Nephron (organoid): ENCODE measurements at regions not wholly inside any gene's neighbourhood (a gene's known extent, or its start where the extent isn't known, plus 50 kb on each side); places are given as distances from the start of the nearest gene placed in this dataset.

ENCODE experiments used
- H3K27ac Mint-ChIP-seq, 3 experiments: 2 replicates each; pipeline ENCODE4 v1.8.0; 2020; ENCODE audit warnings: mixed read lengths in 3 of 3, mild to moderate bottlenecking in 2 of 3, moderate library complexity in 1 of 3
- H3K27me3 Mint-ChIP-seq: 2 replicates; pipeline ENCODE4 v1.8.0; 2021; ENCODE audit warnings: low read depth, mild to moderate bottlenecking, moderate library complexity, mixed read lengths
- H3K36me3 Mint-ChIP-seq: 2 replicates; pipeline ENCODE4 v1.8.0; 2020; ENCODE audit warnings: low read depth, mixed read lengths
- H3K4me1 Mint-ChIP-seq: 2 replicates; pipeline ENCODE4 v1.8.0; 2020; ENCODE audit warnings: mixed read lengths
- H3K4me3 Mint-ChIP-seq, 3 experiments: 2 replicates each; pipeline ENCODE4 v1.8.0; 2020; ENCODE audit warnings: mild to moderate bottlenecking in 3 of 3, mixed read lengths in 3 of 3, moderate library complexity in 2 of 3
- H3K9me3 Mint-ChIP-seq: 2 replicates; pipeline ENCODE4 v1.8.0; 2020; ENCODE audit warnings: mixed read lengths
- CTCF ChIP-seq, 3 experiments: fragments of 200-600 bp; sonication (generic); IDR thresholded peaks; one replicate each; pipeline ENCODE4 v1.5.0; 2021; ENCODE audit warnings: antibody characterized with exemption in 3 of 3; ENCODE audit not compliant: unreplicated experiment in 3 of 3

- Mint-ChIP-seq H3K4me3 (no peak overlapping the region), H3K4me1 (no peaks in the 10 kb centered on the region), H3K9me3 (peaks cover 3% of the 10 kb centered on the region), H3K27ac (no peak overlapping the region), H3K36me3 (no peaks in the 10 kb centered on the region), H3K27me3 (no peaks in the 10 kb centered on the region)
- no peak for TF ChIP-seq CTCF (IDR thresholded peaks at IDR 0.05; ENCODE audit: unreplicated experiment in 3 of 3)
These were observed 110.7 kb upstream of the P2RY1 start for GRCh38 chr3:152724270-152724669.

GRCh38 chr3:152728231-152728980 is 106.5 kb upstream of the P2RY1 start:
- H3K27ac Mint-ChIP-seq: no peak overlapping the region
- no peaks in the 10 kb centered on the region for H3K4me1 Mint-ChIP-seq
- no peak overlapping the region for H3K4me3 Mint-ChIP-seq
- no peaks in the 10 kb centered on the region for H3K27me3 Mint-ChIP-seq
- TF ChIP-seq CTCF (IDR thresholded peaks at IDR 0.05; ENCODE audit: unreplicated experiment in 3 of 3): no peak
- no peaks in the 10 kb centered on the region for H3K36me3 Mint-ChIP-seq
- no peaks in the 10 kb centered on the region for H3K9me3 Mint-ChIP-seq

- no peak for TF ChIP-seq CTCF (IDR thresholded peaks at IDR 0.05; ENCODE audit: unreplicated experiment in 3 of 3)
- Mint-ChIP-seq H3K9me3 (no peaks in the 10 kb centered on the region), H3K4me1 (no peaks in the 10 kb centered on the region), H3K27ac (no peak overlapping the region), H3K27me3 (no peaks in the 10 kb centered on the region), H3K36me3 (no peaks in the 10 kb centered on the region), H3K4me3 (no peak overlapping the region)
These were observed 105.0 kb upstream of the P2RY1 start for GRCh38 chr3:152729906-152730305.

GRCh38 chr3:152731511-152731910 is 103.4 kb upstream of the P2RY1 start:
- Mint-ChIP-seq H3K27ac (no peak overlapping the region), H3K4me1 (no peaks in the 10 kb centered on the region), H3K9me3 (no peaks in the 10 kb centered on the region), H3K27me3 (no peaks in the 10 kb centered on the region), H3K36me3 (no peaks in the 10 kb centered on the region), H3K4me3 (no peak overlapping the region)
- TF ChIP-seq CTCF (IDR thresholded peaks at IDR 0.05; ENCODE audit: unreplicated experiment in 3 of 3): no peak

- Mint-ChIP-seq H3K9me3 (no peaks in the 10 kb centered on the region), H3K4me3 (no peak overlapping the region), H3K27me3 (no peaks in the 10 kb centered on the region), H3K27ac (no peak overlapping the region), H3K36me3 (no peaks in the 10 kb centered on the region), H3K4me1 (peaks cover 5% of the 10 kb centered on the region)
- no peak for TF ChIP-seq CTCF (IDR thresholded peaks at IDR 0.05; ENCODE audit: unreplicated experiment in 3 of 3)
These were observed 101.3 kb upstream of the P2RY1 start for GRCh38 chr3:152733584-152734119.
